Smooth muscle cell (in vitro differentiated cells): ENCODE measurements at regions not wholly inside any gene's neighbourhood (a gene's known extent, or its start where the extent isn't known, plus 50 kb on each side); places are given as distances from the start of the nearest gene placed in this dataset.

Source experiments
- DNase-seq: peaks from one replicate; lab custom pipeline; 2025; ENCODE audit not compliant: unreplicated experiment; lab: John Stamatoyannopoulos, UW
- H2AFZ ChIP-seq: fragments of 200-600 bp; sonication (generic); 2 replicates; pipeline ENCODE4 v1.6.0; 2016; ENCODE audit warnings: antibody characterized with exemption, low read depth, mild to moderate bottlenecking
- H3F3A ChIP-seq: fragments of 200-600 bp; sonication (generic); 2 replicates; pipeline ENCODE4 v1.6.0; 2017; ENCODE audit warnings: antibody characterized with exemption, low read depth
- H3K27ac ChIP-seq: fragments of 200-600 bp; sonication (generic); 2 replicates; pipeline ENCODE4 v1.5.1; 2016; ENCODE audit warnings: low read depth, mild to moderate bottlenecking
- H3K27me3 ChIP-seq: fragments of 200-600 bp; sonication (generic); 2 replicates; pipeline ENCODE4 v1.6.1; 2016; ENCODE audit warnings: low read depth, mild to moderate bottlenecking
- H3K36me3 ChIP-seq: fragments of 200-600 bp; sonication (generic); 2 replicates; pipeline ENCODE4 v1.5.1; 2016; ENCODE audit warnings: low read depth
- H3K4me1 ChIP-seq: fragments of 200-600 bp; sonication (generic); 2 replicates; pipeline ENCODE4 v1.5.1; 2016; ENCODE audit warnings: low read depth
- H3K4me2 ChIP-seq: fragments of 200-600 bp; sonication (generic); 2 replicates; pipeline ENCODE4 v1.6.0; 2016; ENCODE audit warnings: mild to moderate bottlenecking
- H3K4me3 ChIP-seq: fragments of 200-600 bp; sonication (generic); 2 replicates; pipeline ENCODE4 v1.5.1; 2016; ENCODE audit warnings: mild to moderate bottlenecking
- H3K79me2 ChIP-seq: fragments of 200-600 bp; sonication (generic); 2 replicates; pipeline ENCODE4 v1.6.0; 2016; ENCODE audit warnings: low read depth, mild to moderate bottlenecking
- H3K9ac ChIP-seq: fragments of 200-600 bp; sonication (generic); 2 replicates; pipeline ENCODE4 v1.6.0; 2016; ENCODE audit warnings: low read depth
- H3K9me3 ChIP-seq: fragments of 200-600 bp; sonication (generic); replicated peaks from 2 replicates; pipeline ENCODE4 v1.5.1; 2016; ENCODE audit warnings: low read depth
- H4K20me1 ChIP-seq: fragments of 200-600 bp; sonication (generic); 2 replicates; pipeline ENCODE4 v1.6.0; 2016; ENCODE audit warnings: low read depth
- WGBS: methylation state at CpG from one replicate; pipeline ENCODE4 v1.1.7; 2016; ENCODE audit warnings: low lambda C conversion rate; 5-methylcytosine and 5-hydroxymethylcytosine counted together
- TF ChIP-seq, protein P1 (sequence below): fragments of 200-600 bp; sonication (generic); IDR thresholded peaks from 2 replicates; pipeline ENCODE4 v1.5.1; 2017; ENCODE audit warnings: borderline replicate concordance, mild to moderate bottlenecking, antibody characterized with exemption; ENCODE audit not compliant: insufficient read depth, poor library complexity, severe bottlenecking

DNA sequence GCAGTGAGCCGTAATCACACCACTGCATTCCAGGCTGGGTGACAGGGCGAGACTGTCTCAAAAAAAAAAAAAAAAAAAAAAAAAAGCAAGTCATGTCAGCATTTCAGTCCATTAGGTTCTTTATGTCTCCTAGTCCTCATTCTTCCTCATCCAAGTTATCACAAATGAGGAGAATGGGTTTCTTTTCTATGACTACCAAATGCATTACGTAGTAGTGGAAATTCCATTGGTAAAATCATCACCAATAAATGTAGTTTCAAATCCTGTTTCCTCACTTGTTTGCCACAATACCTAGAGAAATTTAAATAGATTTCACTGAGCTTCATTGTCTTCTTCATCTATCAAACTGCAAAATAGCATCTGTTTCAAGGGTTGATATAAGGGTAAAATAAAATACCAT lies 317.6 kb upstream of the MME start:
- Histone ChIP-seq H3F3A (no peaks in the 10 kb centered on the region), H3K27me3 (no peaks in the 10 kb centered on the region), H3K79me2 (no peaks in the 10 kb centered on the region), H3K4me2 (no peak overlapping the region), H3K4me3 (no peak overlapping the region), H3K36me3 (no peaks in the 10 kb centered on the region), H3K9ac (no peak overlapping the region), H3K4me1 (peaks cover 4% of the 10 kb centered on the region), H2AFZ (no peak overlapping the region), H3K27ac (no peak overlapping the region), H3K9me3 (no peaks in the 10 kb centered on the region), H4K20me1 (no peaks in the 10 kb centered on the region)
- DNase-seq: no peak
- WGBS: 97% methylated on average over 2 of the region's 3 CpGs
- TF ChIP-seq, protein P1, sequence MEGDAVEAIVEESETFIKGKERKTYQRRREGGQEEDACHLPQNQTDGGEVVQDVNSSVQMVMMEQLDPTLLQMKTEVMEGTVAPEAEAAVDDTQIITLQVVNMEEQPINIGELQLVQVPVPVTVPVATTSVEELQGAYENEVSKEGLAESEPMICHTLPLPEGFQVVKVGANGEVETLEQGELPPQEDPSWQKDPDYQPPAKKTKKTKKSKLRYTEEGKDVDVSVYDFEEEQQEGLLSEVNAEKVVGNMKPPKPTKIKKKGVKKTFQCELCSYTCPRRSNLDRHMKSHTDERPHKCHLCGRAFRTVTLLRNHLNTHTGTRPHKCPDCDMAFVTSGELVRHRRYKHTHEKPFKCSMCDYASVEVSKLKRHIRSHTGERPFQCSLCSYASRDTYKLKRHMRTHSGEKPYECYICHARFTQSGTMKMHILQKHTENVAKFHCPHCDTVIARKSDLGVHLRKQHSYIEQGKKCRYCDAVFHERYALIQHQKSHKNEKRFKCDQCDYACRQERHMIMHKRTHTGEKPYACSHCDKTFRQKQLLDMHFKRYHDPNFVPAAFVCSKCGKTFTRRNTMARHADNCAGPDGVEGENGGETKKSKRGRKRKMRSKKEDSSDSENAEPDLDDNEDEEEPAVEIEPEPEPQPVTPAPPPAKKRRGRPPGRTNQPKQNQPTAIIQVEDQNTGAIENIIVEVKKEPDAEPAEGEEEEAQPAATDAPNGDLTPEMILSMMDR: no peak

DNA sequence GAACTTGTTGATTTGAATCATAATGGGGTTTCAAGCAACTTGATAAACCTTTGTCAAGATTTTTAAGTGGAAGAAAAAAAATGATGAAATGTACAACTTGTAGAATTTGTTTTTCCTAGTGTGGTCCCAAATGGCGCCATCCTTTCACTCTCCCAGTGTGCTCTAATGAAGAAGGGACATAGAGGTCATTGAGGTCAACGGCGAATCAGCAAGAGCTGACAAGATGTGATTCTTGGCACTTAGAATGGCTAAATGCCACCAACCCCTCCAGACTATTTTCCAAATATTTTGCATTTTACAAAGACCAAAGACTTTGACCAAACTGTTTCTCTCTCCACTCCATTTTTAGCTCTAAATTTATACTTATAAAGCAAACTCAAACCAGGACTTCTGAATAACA lies 320.2 kb upstream of the MME start:
- Histone ChIP-seq H3K79me2 (no peaks in the 10 kb centered on the region), H3K9me3 (no peaks in the 10 kb centered on the region), H3K9ac (no peak overlapping the region), H4K20me1 (no peaks in the 10 kb centered on the region), H3K36me3 (no peaks in the 10 kb centered on the region), H2AFZ (peak overlapping the region; percentile 30), H3K4me2 (no peak overlapping the region), H3K4me1 (peaks cover 4% of the 10 kb centered on the region), H3K27me3 (no peaks in the 10 kb centered on the region), H3K27ac (no peak overlapping the region), H3K4me3 (no peak overlapping the region), H3F3A (no peaks in the 10 kb centered on the region)
- 97% methylated on average over 3 of the region's 3 CpGs for WGBS
- TF ChIP-seq, protein P1: no peak
- DNase-seq: no peak

DNA sequence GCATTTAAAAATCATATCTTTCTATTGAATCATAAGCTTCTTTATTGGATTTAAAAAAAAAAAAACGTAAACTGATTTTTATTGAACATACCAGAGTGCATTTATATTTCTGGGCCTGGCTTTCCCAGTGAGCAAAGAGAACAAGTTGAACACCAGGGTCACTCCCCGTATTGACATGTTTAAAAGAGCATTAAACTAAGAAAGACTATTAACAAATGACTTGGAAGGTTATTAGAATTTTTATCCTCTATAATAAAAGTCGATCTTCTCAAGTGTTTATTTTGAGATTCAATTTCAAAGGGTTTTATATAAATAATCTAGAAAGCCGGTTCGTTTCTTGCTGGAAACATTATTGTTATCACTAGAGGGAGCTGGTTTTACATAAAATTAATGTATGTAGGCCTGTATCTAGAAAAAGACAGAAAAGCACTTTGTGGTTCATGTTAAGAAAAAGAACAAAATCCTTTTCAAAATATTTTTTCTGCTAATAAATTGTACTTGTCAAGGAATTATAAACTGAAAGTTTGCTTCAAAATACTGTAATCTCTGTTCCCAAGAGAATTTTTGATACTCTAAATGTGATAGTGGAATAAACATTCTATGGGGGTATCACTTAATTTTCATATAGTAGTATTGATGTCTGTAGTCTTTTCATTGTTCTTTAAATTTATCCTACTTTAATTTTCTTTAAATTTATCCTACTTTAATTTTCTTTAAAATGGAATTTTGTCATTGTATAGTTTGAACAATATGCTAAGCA lies 321.8 kb upstream of the MME start:
- H3K4me2 ChIP-seq: no peak overlapping the region
- H3K4me3 ChIP-seq: no peak overlapping the region
- H3F3A ChIP-seq: no peaks in the 10 kb centered on the region
- peak overlapping the region; percentile 26 for H2AFZ ChIP-seq
- H3K9me3 ChIP-seq: no peaks in the 10 kb centered on the region
- H3K9ac ChIP-seq: no peak overlapping the region
- no peaks in the 10 kb centered on the region for H3K36me3 ChIP-seq
- TF ChIP-seq, protein P1: peak; percentile 66
- peaks cover 4% of the 10 kb centered on the region for H3K4me1 ChIP-seq
- no peak overlapping the region for H3K27ac ChIP-seq
- no peaks in the 10 kb centered on the region for H4K20me1 ChIP-seq
- no peaks in the 10 kb centered on the region for H3K27me3 ChIP-seq
- WGBS: 66% methylated on average over 5 of the region's 5 CpGs
- H3K79me2 ChIP-seq: no peaks in the 10 kb centered on the region
- no peak for DNase-seq

DNA sequence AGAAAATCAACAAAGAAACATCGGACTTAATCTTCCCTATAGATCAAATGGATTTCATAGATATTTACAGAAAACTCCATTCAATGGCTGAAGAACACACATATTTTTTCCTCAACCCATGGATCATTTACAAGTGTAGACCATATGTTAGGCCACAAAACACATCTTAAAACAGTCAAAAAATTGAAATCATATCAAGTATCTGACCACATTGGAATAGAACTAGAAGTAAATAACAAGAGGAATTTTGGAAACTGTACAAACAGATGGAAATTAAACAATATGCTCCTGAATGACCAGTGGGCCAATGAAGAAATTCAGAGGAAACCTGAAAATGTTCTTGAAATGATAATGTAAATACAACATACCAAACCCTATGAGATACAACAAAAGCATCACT lies 323.1 kb upstream of the GPR149 start:
- no peaks in the 10 kb centered on the region for H3K27me3 ChIP-seq
- H3K4me1 ChIP-seq: no peaks in the 10 kb centered on the region
- no peak overlapping the region for H3K27ac ChIP-seq
- H3F3A ChIP-seq: no peaks in the 10 kb centered on the region
- no peak overlapping the region for H3K4me3 ChIP-seq
- no peaks in the 10 kb centered on the region for H4K20me1 ChIP-seq
- no peak overlapping the region for H2AFZ ChIP-seq
- H3K4me2 ChIP-seq: no peak overlapping the region
- H3K9ac ChIP-seq: no peak overlapping the region
- WGBS: 93% methylated on average over 1 of the region's 1 CpG
- H3K36me3 ChIP-seq: no peaks in the 10 kb centered on the region
- TF ChIP-seq, protein P1: no peak
- H3K9me3 ChIP-seq: no peaks in the 10 kb centered on the region
- no peaks in the 10 kb centered on the region for H3K79me2 ChIP-seq
- no peak for DNase-seq
